BJ (cell line): ENCODE measurements at regions not wholly inside any gene's neighbourhood (a gene's known extent, or its start where the extent isn't known, plus 50 kb on each side); places are given as distances from the start of the nearest gene placed in this dataset.

Source experiments
- CTCF ChIA-PET: fragments of 350-600 bp; formaldehyde crosslinking; extraction: SDS; loops from one replicate; lab custom pipeline; 2021; ENCODE audit warnings: antibody characterized with exemption, inconsistent platforms; lab: Yijun Ruan, JAX
- POLR2A ChIA-PET: fragments of 300-600 bp; sonication (Branson Sonifier 250); formaldehyde crosslinking; extraction: SDS; loops from one replicate; lab custom pipeline; 2021; ENCODE audit warnings: antibody characterized with exemption; lab: Charles Lee
- DNase-seq: peaks from one replicate; pipeline ENCODE4 v3.0.0-alpha.2; 2011; ENCODE audit warnings: low read depth
- H3K27me3 ChIP-seq: 2 replicates; pipeline ENCODE4 v1.6.0; 2011; ENCODE audit warnings: low read length; ENCODE audit not compliant: control insufficient read depth, insufficient read depth
- H3K36me3 ChIP-seq: 2 replicates; pipeline ENCODE4 v1.5.1; 2011; ENCODE audit warnings: low read length; ENCODE audit not compliant: control insufficient read depth, insufficient read depth
- H3K4me3 ChIP-seq: 2 replicates; pipeline ENCODE4 v1.5.1; 2011; ENCODE audit warnings: low read depth, mild to moderate bottlenecking, control low read depth, low read length
- TF ChIP-seq, protein P1 (sequence below): IDR thresholded peaks from 2 replicates; pipeline ENCODE4 v1.5.1; 2011; ENCODE audit warnings: low read depth, mild to moderate bottlenecking, control low read depth, inconsistent platforms, low read length, moderate library complexity; ENCODE audit not compliant: insufficient read depth

DNA sequence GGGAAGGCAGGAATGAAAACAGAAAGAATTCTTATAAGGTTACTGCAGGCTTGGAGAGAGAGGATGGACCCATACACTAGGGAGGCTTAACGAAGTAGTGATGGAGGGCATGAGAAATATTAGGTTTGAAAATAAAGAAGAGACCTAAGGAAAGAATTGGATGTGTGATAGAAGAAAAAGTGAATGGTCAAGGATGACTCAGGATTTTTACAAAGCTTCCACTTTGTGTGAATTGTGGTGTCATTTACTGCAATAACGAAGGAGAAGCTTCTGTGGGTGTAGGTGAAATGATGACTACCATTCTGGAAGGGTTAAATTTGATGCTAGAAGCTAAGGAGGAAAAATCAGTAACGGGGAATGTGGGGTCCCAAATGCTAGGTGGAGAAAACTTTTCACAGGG is 191.2 kb downstream of the UTRN start:
- POLR2A ChIA-PET, result no interaction called here
- DNase-seq, result no peak
- Histone ChIP-seq H3K36me3 (no peaks in the 10 kb centered on the region), H3K4me3 (no peak overlapping the region), H3K27me3 (no peaks in the 10 kb centered on the region)
- TF ChIP-seq, protein P1, sequence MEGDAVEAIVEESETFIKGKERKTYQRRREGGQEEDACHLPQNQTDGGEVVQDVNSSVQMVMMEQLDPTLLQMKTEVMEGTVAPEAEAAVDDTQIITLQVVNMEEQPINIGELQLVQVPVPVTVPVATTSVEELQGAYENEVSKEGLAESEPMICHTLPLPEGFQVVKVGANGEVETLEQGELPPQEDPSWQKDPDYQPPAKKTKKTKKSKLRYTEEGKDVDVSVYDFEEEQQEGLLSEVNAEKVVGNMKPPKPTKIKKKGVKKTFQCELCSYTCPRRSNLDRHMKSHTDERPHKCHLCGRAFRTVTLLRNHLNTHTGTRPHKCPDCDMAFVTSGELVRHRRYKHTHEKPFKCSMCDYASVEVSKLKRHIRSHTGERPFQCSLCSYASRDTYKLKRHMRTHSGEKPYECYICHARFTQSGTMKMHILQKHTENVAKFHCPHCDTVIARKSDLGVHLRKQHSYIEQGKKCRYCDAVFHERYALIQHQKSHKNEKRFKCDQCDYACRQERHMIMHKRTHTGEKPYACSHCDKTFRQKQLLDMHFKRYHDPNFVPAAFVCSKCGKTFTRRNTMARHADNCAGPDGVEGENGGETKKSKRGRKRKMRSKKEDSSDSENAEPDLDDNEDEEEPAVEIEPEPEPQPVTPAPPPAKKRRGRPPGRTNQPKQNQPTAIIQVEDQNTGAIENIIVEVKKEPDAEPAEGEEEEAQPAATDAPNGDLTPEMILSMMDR, result no peak
- CTCF ChIA-PET, result interaction anchor here (1.0 to 1.3 kb wide), 2 partner anchors 260 to 371 kb away, joined by 4 to 5 read pairs; no protein-coding TSS in a partner anchor

DNA sequence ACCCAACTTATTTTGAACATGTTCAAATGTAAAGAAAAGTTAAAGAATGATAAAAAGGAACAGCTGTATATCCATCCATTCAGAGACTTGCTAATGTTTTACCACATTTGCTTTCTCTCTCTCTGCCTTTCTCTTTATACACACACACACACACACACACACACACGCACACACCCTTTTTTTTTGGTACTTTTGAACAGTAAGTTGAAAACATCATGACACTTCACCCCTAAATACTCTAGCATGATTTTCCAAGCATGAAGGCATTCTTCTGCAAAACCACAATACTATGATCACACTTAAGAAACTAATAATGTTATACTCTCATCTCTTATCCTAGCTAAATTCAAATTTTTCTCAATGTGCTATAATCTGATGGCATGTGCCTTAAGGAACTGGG is 192.3 kb downstream of the UTRN start:
- H3K36me3 ChIP-seq, result no peaks in the 10 kb centered on the region
- no peaks in the 10 kb centered on the region for H3K27me3 ChIP-seq
- TF ChIP-seq, protein P1, result no peak
- no peak for DNase-seq
- CTCF ChIA-PET, result interaction anchor here (1.0 to 1.3 kb wide), 2 partner anchors 261 to 372 kb away, joined by 4 to 5 read pairs; no protein-coding TSS in a partner anchor
- POLR2A ChIA-PET, result no interaction called here
- no peak overlapping the region for H3K4me3 ChIP-seq

- ChIA-PET POLR2A (no interaction called here), CTCF (interaction anchor here (1.3 kb wide), 1 partner anchor 261 kb away, joined by 4 read pairs; no protein-coding TSS in a partner anchor)
- no peak overlapping the region for H3K4me3 ChIP-seq
- TF ChIP-seq, protein P1, result no peak
- H3K27me3 ChIP-seq, result no peaks in the 10 kb centered on the region
- no peak for DNase-seq
- H3K36me3 ChIP-seq, result no peaks in the 10 kb centered on the region
These were observed 192.7 kb downstream of the UTRN start for GRCh38 chr6:144477856-144478255.

DNA sequence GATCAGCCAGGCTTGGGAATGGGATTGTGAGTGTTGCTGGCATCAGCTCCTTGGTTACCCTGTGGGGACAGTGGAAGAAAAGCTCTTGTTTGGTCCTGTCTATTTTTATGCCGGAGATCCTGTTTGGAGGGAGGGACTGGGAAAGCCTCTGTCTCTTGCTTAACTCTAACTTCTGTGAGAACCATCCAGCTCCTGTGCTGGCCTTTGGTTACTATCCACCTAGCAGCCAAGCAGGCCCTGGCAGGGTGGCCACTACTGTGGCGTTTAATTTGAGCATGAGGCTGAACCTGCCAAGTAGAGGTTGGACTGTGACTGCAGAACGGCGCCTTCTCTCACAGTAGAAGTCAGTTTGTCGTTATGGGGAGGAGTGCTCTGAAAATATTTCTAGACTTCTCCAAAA is 193.3 kb downstream of the UTRN start:
- Histone ChIP-seq H3K27me3 (no peaks in the 10 kb centered on the region), H3K4me3 (no peak overlapping the region), H3K36me3 (no peaks in the 10 kb centered on the region)
- TF ChIP-seq, protein P1, result no peak
- DNase-seq, result no peak
- POLR2A ChIA-PET, result no interaction called here
- CTCF ChIA-PET, result interaction anchor here (0.5 kb wide), 1 partner anchor 58 kb away, joined by 3 read pairs; no protein-coding TSS in a partner anchor

DNA sequence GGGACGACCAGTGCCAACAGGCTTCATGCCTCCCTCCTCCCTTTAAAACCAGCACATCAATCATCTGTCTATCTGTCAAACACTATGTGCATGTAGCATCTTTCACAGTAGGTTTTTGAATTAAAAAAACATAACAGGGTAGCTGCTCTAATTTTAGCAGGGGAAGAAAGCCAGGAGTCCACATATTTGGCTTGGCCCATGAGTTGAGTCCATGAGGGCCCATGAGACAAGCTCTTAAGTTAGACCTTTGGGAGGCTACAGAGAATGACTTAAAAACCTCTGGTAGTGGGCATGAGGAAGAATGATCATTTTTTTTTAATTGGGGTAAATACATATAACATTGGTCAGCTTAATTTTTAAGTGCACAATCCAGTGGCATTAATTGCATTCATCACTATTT is 194.9 kb downstream of the UTRN start:
- ChIA-PET CTCF (interaction anchor here (0.6 to 1.6 kb wide), 3 partner anchors 15 to 263 kb away, joined by 3 to 5 read pairs (median 3); no protein-coding TSS in a partner anchor), POLR2A (no interaction called here)
- H3K4me3 ChIP-seq, result no peak overlapping the region
- DNase-seq, result no peak
- H3K36me3 ChIP-seq, result no peaks in the 10 kb centered on the region
- TF ChIP-seq, protein P1, result no peak
- no peaks in the 10 kb centered on the region for H3K27me3 ChIP-seq
